ENCODE measurements at regions not wholly inside any gene's neighbourhood (a gene's known extent, or its start where the extent isn't known, plus 50 kb on each side); places are given as distances from the start of the nearest gene placed in this dataset.

DNA sequence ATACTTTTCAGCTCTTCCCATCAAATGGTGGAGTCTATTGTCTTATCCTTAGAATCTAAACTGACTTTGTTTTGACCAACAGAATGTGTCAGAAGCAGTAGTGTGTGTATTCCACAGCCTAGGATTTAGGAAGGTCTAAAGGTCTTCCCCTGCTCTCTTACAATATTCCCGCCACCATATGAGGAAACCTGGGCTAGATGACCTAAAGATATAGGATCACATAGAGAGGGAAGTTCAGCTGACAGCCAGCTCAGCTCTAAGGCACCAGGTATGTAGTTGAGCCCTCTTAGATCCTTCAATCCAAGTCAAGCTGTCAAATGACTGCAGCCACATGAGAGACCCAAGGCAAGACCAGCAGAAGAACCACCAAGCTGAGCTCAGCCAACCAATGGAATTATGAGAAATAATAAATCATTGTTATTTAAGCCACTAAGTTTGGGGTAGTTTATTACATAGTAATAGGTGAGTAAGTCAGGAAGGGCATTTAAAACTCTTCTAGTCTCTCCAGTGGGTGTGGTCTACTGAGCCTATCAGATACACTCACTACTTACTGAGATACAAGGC, 227.7 kb upstream of the HES1 start:
- TF ChIP-seq, protein P1, sequence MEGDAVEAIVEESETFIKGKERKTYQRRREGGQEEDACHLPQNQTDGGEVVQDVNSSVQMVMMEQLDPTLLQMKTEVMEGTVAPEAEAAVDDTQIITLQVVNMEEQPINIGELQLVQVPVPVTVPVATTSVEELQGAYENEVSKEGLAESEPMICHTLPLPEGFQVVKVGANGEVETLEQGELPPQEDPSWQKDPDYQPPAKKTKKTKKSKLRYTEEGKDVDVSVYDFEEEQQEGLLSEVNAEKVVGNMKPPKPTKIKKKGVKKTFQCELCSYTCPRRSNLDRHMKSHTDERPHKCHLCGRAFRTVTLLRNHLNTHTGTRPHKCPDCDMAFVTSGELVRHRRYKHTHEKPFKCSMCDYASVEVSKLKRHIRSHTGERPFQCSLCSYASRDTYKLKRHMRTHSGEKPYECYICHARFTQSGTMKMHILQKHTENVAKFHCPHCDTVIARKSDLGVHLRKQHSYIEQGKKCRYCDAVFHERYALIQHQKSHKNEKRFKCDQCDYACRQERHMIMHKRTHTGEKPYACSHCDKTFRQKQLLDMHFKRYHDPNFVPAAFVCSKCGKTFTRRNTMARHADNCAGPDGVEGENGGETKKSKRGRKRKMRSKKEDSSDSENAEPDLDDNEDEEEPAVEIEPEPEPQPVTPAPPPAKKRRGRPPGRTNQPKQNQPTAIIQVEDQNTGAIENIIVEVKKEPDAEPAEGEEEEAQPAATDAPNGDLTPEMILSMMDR (IDR thresholded peaks at IDR 0.05 in 8 of 11, conservative IDR thresholded peaks at IDR 0.05 in 3 of 11): no peak
- no peak for TF ChIP-seq POLR2AphosphoS5 (IDR thresholded peaks at IDR 0.05)
